ENCODE measurements at regions not wholly inside any gene's neighbourhood (a gene's known extent, or its start where the extent isn't known, plus 50 kb on each side); places are given as distances from the start of the nearest gene placed in this dataset.
A peak's percentile ranks its signal among the peaks of the same experiment; 100 is the strongest.

GRCh38 chr18:22559414-22560274, 141.9 kb upstream of the CTAGE1 start:
- Mint-ChIP-seq H3K36me3 (no peaks in the 10 kb centered on the region), H3K27me3 (peaks cover 49% of the 10 kb centered on the region), H3K27ac (peak overlapping the region; percentile 4), H3K4me1 (ENCODE audit: unreplicated experiment) (peaks cover 13% of the 10 kb centered on the region), H3K9me3 (no peaks in the 10 kb centered on the region), H3K4me3 (peak overlapping the region; percentile 90)
- TF ChIP-seq CTCF (conservative IDR thresholded peaks at IDR 0.05): peak; percentile 65
- DNase-seq (ENCODE audit: extremely low spot score, unreplicated experiment): peak; percentile 82

- TF ChIP-seq CTCF (conservative IDR thresholded peaks at IDR 0.05): no peak
- H3K27me3 Mint-ChIP-seq: peaks cover 53% of the 10 kb centered on the region
- no peaks in the 10 kb centered on the region for H3K36me3 Mint-ChIP-seq
- no peaks in the 10 kb centered on the region for H3K9me3 Mint-ChIP-seq
- H3K4me1 Mint-ChIP-seq (ENCODE audit: unreplicated experiment): peaks cover 13% of the 10 kb centered on the region
- peak overlapping the region; percentile 90 for H3K4me3 Mint-ChIP-seq
- H3K27ac Mint-ChIP-seq: peak overlapping the region; percentile 4
- DNase-seq (ENCODE audit: extremely low spot score, unreplicated experiment): no peak
Observed at GRCh38 chr18:22560275-22560610, 142.5 kb upstream of the CTAGE1 start.

GRCh38 chr18:22560797-22561196, 143.1 kb upstream of the CTAGE1 start:
- H3K27me3 Mint-ChIP-seq: peaks cover 56% of the 10 kb centered on the region
- no peak for TF ChIP-seq CTCF (conservative IDR thresholded peaks at IDR 0.05)
- peaks cover 13% of the 10 kb centered on the region for H3K4me1 Mint-ChIP-seq (ENCODE audit: unreplicated experiment)
- H3K36me3 Mint-ChIP-seq: no peaks in the 10 kb centered on the region
- no peak for DNase-seq (ENCODE audit: extremely low spot score, unreplicated experiment)
- H3K27ac Mint-ChIP-seq: no peak overlapping the region
- no peaks in the 10 kb centered on the region for H3K9me3 Mint-ChIP-seq
- peak overlapping the region; percentile 90 for H3K4me3 Mint-ChIP-seq

- TF ChIP-seq CTCF (conservative IDR thresholded peaks at IDR 0.05): peak; percentile 81
- H3K9me3 Mint-ChIP-seq: no peaks in the 10 kb centered on the region
- no peak for DNase-seq (ENCODE audit: extremely low spot score, unreplicated experiment)
- no peak overlapping the region for H3K4me3 Mint-ChIP-seq
- no peak overlapping the region for H3K27ac Mint-ChIP-seq
- no peaks in the 10 kb centered on the region for H3K36me3 Mint-ChIP-seq
- peaks cover 13% of the 10 kb centered on the region for H3K4me1 Mint-ChIP-seq (ENCODE audit: unreplicated experiment)
- peaks cover 45% of the 10 kb centered on the region for H3K27me3 Mint-ChIP-seq
Observed at GRCh38 chr18:22563164-22563583, 145.5 kb upstream of the CTAGE1 start.

- no peak for DNase-seq (ENCODE audit: extremely low spot score, unreplicated experiment)
- TF ChIP-seq CTCF (conservative IDR thresholded peaks at IDR 0.05): no peak
- H3K4me3 Mint-ChIP-seq: no peak overlapping the region
- H3K4me1 Mint-ChIP-seq (ENCODE audit: unreplicated experiment): peaks cover 13% of the 10 kb centered on the region
- H3K36me3 Mint-ChIP-seq: no peaks in the 10 kb centered on the region
- H3K27ac Mint-ChIP-seq: no peak overlapping the region
- H3K27me3 Mint-ChIP-seq: peaks cover 47% of the 10 kb centered on the region
- H3K9me3 Mint-ChIP-seq: no peaks in the 10 kb centered on the region
Observed at GRCh38 chr18:22564036-22564435, 146.3 kb upstream of the CTAGE1 start.

All from type B pancreatic cell (in vitro differentiated cells).